Type B pancreatic cell (in vitro differentiated cells): ENCODE measurements at regions not wholly inside any gene's neighbourhood (a gene's known extent, or its start where the extent isn't known, plus 50 kb on each side); places are given as distances from the start of the nearest gene placed in this dataset.

Experiments
- DNase-seq: peaks from one replicate; pipeline ENCODE4 v3.0.0; 2021; ENCODE audit warnings: mixed read lengths; ENCODE audit not compliant: unreplicated experiment; ENCODE audit errors: extremely low spot score
- H3K27ac Mint-ChIP-seq: 2 replicates; pipeline ENCODE4 v1.8.0; 2021; ENCODE audit warnings: mild to moderate bottlenecking, mixed read lengths
- H3K27me3 Mint-ChIP-seq: 2 replicates; pipeline ENCODE4 v1.8.0; 2021; ENCODE audit warnings: mixed read lengths
- H3K36me3 Mint-ChIP-seq: 2 replicates; pipeline ENCODE4 v1.8.0; 2021; ENCODE audit warnings: mixed read lengths
- H3K4me1 Mint-ChIP-seq: one replicate; pipeline ENCODE4 v1.8.0; 2021; ENCODE audit warnings: mixed read lengths; ENCODE audit not compliant: unreplicated experiment
- H3K4me3 Mint-ChIP-seq: 2 replicates; pipeline ENCODE4 v1.8.0; 2021; ENCODE audit warnings: mild to moderate bottlenecking, mixed read lengths
- H3K9me3 Mint-ChIP-seq: 2 replicates; pipeline ENCODE4 v1.8.0; 2021; ENCODE audit warnings: mixed read lengths
- CTCF ChIP-seq: fragments of 200-600 bp; sonication (generic); conservative IDR thresholded peaks from 2 replicates; pipeline ENCODE4 v1.5.0; 2021; ENCODE audit warnings: antibody characterized with exemption, mild to moderate bottlenecking

GRCh38 chr1:193339401-193339800 is 153.0 kb upstream of the B3GALT2 start:
- Mint-ChIP-seq H3K9me3 (peaks cover 9% of the 10 kb centered on the region), H3K36me3 (no peaks in the 10 kb centered on the region), H3K4me3 (no peak overlapping the region), H3K27me3 (no peaks in the 10 kb centered on the region), H3K27ac (no peak overlapping the region), H3K4me1 (peaks cover 5% of the 10 kb centered on the region)
- DNase-seq = no peak
- no peak for TF ChIP-seq CTCF

GRCh38 chr1:193338194-193338593 is 151.8 kb upstream of the B3GALT2 start:
- no peak overlapping the region for H3K4me3 Mint-ChIP-seq
- H3K4me1 Mint-ChIP-seq = peaks cover 5% of the 10 kb centered on the region
- no peaks in the 10 kb centered on the region for H3K27me3 Mint-ChIP-seq
- no peak for TF ChIP-seq CTCF
- H3K36me3 Mint-ChIP-seq = no peaks in the 10 kb centered on the region
- DNase-seq = no peak
- peak overlapping the region; percentile 24 for H3K27ac Mint-ChIP-seq
- peaks cover 17% of the 10 kb centered on the region for H3K9me3 Mint-ChIP-seq

GRCh38 chr1:193335806-193336428 is 149.5 kb upstream of the B3GALT2 start:
- H3K36me3 Mint-ChIP-seq = no peaks in the 10 kb centered on the region
- peaks cover 5% of the 10 kb centered on the region for H3K4me1 Mint-ChIP-seq
- H3K9me3 Mint-ChIP-seq = peaks cover 20% of the 10 kb centered on the region
- DNase-seq = no peak
- no peaks in the 10 kb centered on the region for H3K27me3 Mint-ChIP-seq
- no peak overlapping the region for H3K4me3 Mint-ChIP-seq
- no peak for TF ChIP-seq CTCF
- peak overlapping the region; percentile 37 for H3K27ac Mint-ChIP-seq

- peaks cover 4% of the 10 kb centered on the region for H3K36me3 Mint-ChIP-seq
- H3K4me3 Mint-ChIP-seq = no peak overlapping the region
- H3K27me3 Mint-ChIP-seq = no peaks in the 10 kb centered on the region
- no peak for TF ChIP-seq CTCF
- peaks cover 23% of the 10 kb centered on the region for H3K9me3 Mint-ChIP-seq
- H3K27ac Mint-ChIP-seq = no peak overlapping the region
- DNase-seq = no peak
- peaks cover 4% of the 10 kb centered on the region for H3K4me1 Mint-ChIP-seq
Observed at GRCh38 chr1:193333166-193333565, 146.8 kb upstream of the B3GALT2 start.

GRCh38 chr1:193326296-193326695 is 139.9 kb upstream of the B3GALT2 start:
- Mint-ChIP-seq H3K36me3 (peaks cover 4% of the 10 kb centered on the region), H3K4me1 (no peaks in the 10 kb centered on the region), H3K4me3 (no peak overlapping the region), H3K27ac (no peak overlapping the region), H3K27me3 (no peaks in the 10 kb centered on the region), H3K9me3 (peaks cover 12% of the 10 kb centered on the region)
- DNase-seq = no peak
- no peak for TF ChIP-seq CTCF

GRCh38 chr1:193325771-193326170 is 139.4 kb upstream of the B3GALT2 start:
- TF ChIP-seq CTCF = no peak
- H3K9me3 Mint-ChIP-seq = peaks cover 12% of the 10 kb centered on the region

More at GRCh38 chr1:193325771-193326170, 139.4 kb upstream of the B3GALT2 start:
- Mint-ChIP-seq H3K27ac (no peak overlapping the region), H3K27me3 (no peaks in the 10 kb centered on the region), H3K4me1 (no peaks in the 10 kb centered on the region), H3K36me3 (peaks cover 4% of the 10 kb centered on the region), H3K4me3 (no peak overlapping the region)
- no peak for DNase-seq
